Uterus (tissue), 3 donors: ENCODE measurements at regions not wholly inside any gene's neighbourhood (a gene's known extent, or its start where the extent isn't known, plus 50 kb on each side); places are given as distances from the start of the nearest gene placed in this dataset.

ENCODE experiments used
- DNase-seq, 2 donors: peaks; one replicate each; pipeline ENCODE4 v3.0.0-alpha.2; 2019 to 2020
- H3K27ac ChIP-seq, 2 donors: fragments of 200-600 bp; sonication (generic); 1 replicate in 1 of 2; 2 replicates in 1 of 2; pipeline ENCODE4 v1.5.1; 2016 to 2018
- H3K27me3 ChIP-seq, 2 donors: fragments of 200-600 bp; sonication (generic); one replicate each; pipeline ENCODE4 v1.5.1; 2018 to 2019; ENCODE audit warnings: control low read depth in 1 of 2
- H3K36me3 ChIP-seq, 2 donors: fragments of 200-600 bp; sonication (generic); one replicate each; pipeline ENCODE4 v1.5.1; 2019; ENCODE audit warnings: control low read depth in 1 of 2
- H3K4me1 ChIP-seq, 2 donors: fragments of 200-600 bp; sonication (generic); one replicate each; pipeline ENCODE4 v1.5.1; 2018 to 2019; ENCODE audit warnings: control low read depth in 1 of 2
- H3K4me3 ChIP-seq, 2 donors: fragments of 200-600 bp; sonication (generic); 1 replicate in 1 of 2; 2 replicates in 1 of 2; pipeline ENCODE4 v1.5.1; 2018 to 2019; ENCODE audit warnings: mild to moderate bottlenecking in 1 of 2
- H3K9me3 ChIP-seq, 2 donors: fragments of 200-600 bp; sonication (generic); one replicate each; pipeline ENCODE4 v1.5.1; 2019; ENCODE audit warnings: control low read depth in 1 of 2
- CTCF ChIP-seq, 4 experiments: fragments of 200-600 bp in 2 of 4; fragments of 450-650 bp in 2 of 4; sonication (generic) in 2 of 4; IDR thresholded peaks; one replicate each; pipeline ENCODE4 v1.5.1; 2016 to 2019; ENCODE audit warnings: antibody characterized with exemption in 4 of 4, mild to moderate bottlenecking in 2 of 4, moderate library complexity in 1 of 4
- POLR2A ChIP-seq, 2 donors: fragments of 450-650 bp; IDR thresholded peaks; one replicate each; pipeline ENCODE4 v1.6.1; 2016; ENCODE audit warnings: antibody characterized with exemption in 2 of 2, mild to moderate bottlenecking in 1 of 2, moderate library complexity in 1 of 2
- intact Hi-C: fragments of 100-400 bp; cut with DNase I; formaldehyde crosslinking; loops from one replicate; pipeline ENCODE4 v1.15.1; 2023; ENCODE audit warnings: low total_unique reads
- donor health status: DM: yes; HTN: yes; CAD: no.

- Histone ChIP-seq H3K36me3 (no peaks in the 10 kb centered on the region), H3K4me3 (no peak overlapping the region), H3K27me3 (no peaks in the 10 kb centered on the region), H3K9me3 (peaks cover 0 to 5% of the 10 kb centered on the region in 2 donors), H3K27ac (no peak overlapping the region), H3K4me1 (no peaks in the 10 kb centered on the region)
- DNase-seq, result no peak
- TF ChIP-seq CTCF (IDR thresholded peaks at IDR 0.05) (no peak), POLR2A (IDR thresholded peaks at IDR 0.05) (no peak)
- intact Hi-C loops, result no loop called here
Observed at GRCh38 chr22:49500076-49500460, 327.6 kb downstream of the BRD1 start.

- H3K36me3 ChIP-seq, result no peaks in the 10 kb centered on the region
- no peak for DNase-seq
- intact Hi-C loops, result no loop called here
- H3K27ac ChIP-seq, result no peak overlapping the region
- no peak overlapping the region for H3K4me3 ChIP-seq
- H3K4me1 ChIP-seq, result no peaks in the 10 kb centered on the region
- peaks cover 0 to 5% of the 10 kb centered on the region in 2 donors for H3K9me3 ChIP-seq
- TF ChIP-seq CTCF (IDR thresholded peaks at IDR 0.05) (no peak), POLR2A (IDR thresholded peaks at IDR 0.05) (no peak)
- no peaks in the 10 kb centered on the region for H3K27me3 ChIP-seq
Observed at GRCh38 chr22:49499433-49500075, 328.1 kb downstream of the BRD1 start.

GRCh38 chr22:49497266-49497665 lies 330.4 kb downstream of the BRD1 start:
- intact Hi-C loops, result no loop called here
- Histone ChIP-seq H3K27ac (no peak overlapping the region), H3K36me3 (no peaks in the 10 kb centered on the region), H3K9me3 (peaks cover 0 to 5% of the 10 kb centered on the region in 2 donors), H3K4me1 (no peaks in the 10 kb centered on the region), H3K27me3 (no peaks in the 10 kb centered on the region), H3K4me3 (no peak overlapping the region)
- no peak for TF ChIP-seq CTCF (IDR thresholded peaks at IDR 0.05)
- no peak for TF ChIP-seq POLR2A (IDR thresholded peaks at IDR 0.05)
- DNase-seq, result no peak

GRCh38 chr22:49494555-49494954 lies 333.1 kb downstream of the BRD1 start:
- peaks cover 0 to 5% of the 10 kb centered on the region in 2 donors for H3K9me3 ChIP-seq
- no peak overlapping the region for H3K4me3 ChIP-seq
- TF ChIP-seq POLR2A (IDR thresholded peaks at IDR 0.05) (no peak), CTCF (IDR thresholded peaks at IDR 0.05) (no peak)
- H3K27ac ChIP-seq, result no peak overlapping the region
- H3K27me3 ChIP-seq, result no peaks in the 10 kb centered on the region
- H3K4me1 ChIP-seq, result no peaks in the 10 kb centered on the region
- no peaks in the 10 kb centered on the region for H3K36me3 ChIP-seq
- no peak for DNase-seq
- intact Hi-C loops, result no loop called here

- H3K9me3 ChIP-seq, result peaks cover 0 to 5% of the 10 kb centered on the region in 2 donors
- H3K36me3 ChIP-seq, result no peaks in the 10 kb centered on the region
- no peak for TF ChIP-seq CTCF (IDR thresholded peaks at IDR 0.05)
- TF ChIP-seq POLR2A (IDR thresholded peaks at IDR 0.05), result no peak
- no peak overlapping the region for H3K4me3 ChIP-seq
- DNase-seq, result no peak
- H3K4me1 ChIP-seq, result no peaks in the 10 kb centered on the region
- intact Hi-C loops, result no loop called here
- no peak overlapping the region for H3K27ac ChIP-seq
- H3K27me3 ChIP-seq, result no peaks in the 10 kb centered on the region
Observed at GRCh38 chr22:49492741-49493251, 334.9 kb downstream of the BRD1 start.
